GM23338 (cell line): ENCODE measurements at regions not wholly inside any gene's neighbourhood (a gene's known extent, or its start where the extent isn't known, plus 50 kb on each side); places are given as distances from the start of the nearest gene placed in this dataset.

Experiments used
- ATAC-seq: fragments of 200-7000 bp; cut with Tn5 transposase; 3 replicates; pipeline ENCODE4 v1.9.1; 2020
- DNase-seq: peaks from one replicate; pipeline ENCODE4 v3.0.0-alpha.2; 2015; ENCODE audit warnings: low spot score
- H2AFZ ChIP-seq: fragments of 200-600 bp; sonication (generic); 2 replicates; pipeline ENCODE4 v1.8.0; 2016; ENCODE audit warnings: antibody characterized with exemption, mild to moderate bottlenecking, moderate library complexity
- H3F3A ChIP-seq: fragments of 200-600 bp; sonication (generic); replicated peaks from 2 replicates; pipeline ENCODE4 v1.8.0; 2017; ENCODE audit warnings: antibody characterized with exemption, mixed run types, low read depth
- H3K27ac ChIP-seq: fragments of 200-600 bp; sonication (generic); 2 replicates; pipeline ENCODE4 v1.6.1; 2016; ENCODE audit warnings: low read depth
- H3K27me3 ChIP-seq: fragments of 200-600 bp; sonication (generic); 2 replicates; pipeline ENCODE4 v1.8.0; 2016; ENCODE audit warnings: mild to moderate bottlenecking, mixed run types, moderate library complexity; ENCODE audit not compliant: insufficient read depth
- H3K36me3 ChIP-seq: fragments of 200-600 bp; sonication (generic); 2 replicates; pipeline ENCODE4 v1.8.0; 2016; ENCODE audit warnings: mild to moderate bottlenecking; ENCODE audit not compliant: insufficient read depth
- H3K4me1 ChIP-seq: fragments of 200-600 bp; sonication (generic); 2 replicates; pipeline ENCODE4 v1.8.0; 2016; ENCODE audit warnings: mild to moderate bottlenecking, moderate library complexity; ENCODE audit not compliant: insufficient read depth
- H3K4me2 ChIP-seq: fragments of 200-600 bp; sonication (generic); 2 replicates; pipeline ENCODE4 v1.7.1; 2017; ENCODE audit warnings: mixed run types
- H3K4me3 ChIP-seq: fragments of 200-600 bp; sonication (generic); 2 replicates; pipeline ENCODE4 v1.6.1; 2016; ENCODE audit warnings: mixed run types
- H3K79me2 ChIP-seq: fragments of 200-600 bp; sonication (generic); replicated peaks from 2 replicates; pipeline ENCODE4 v1.8.0; 2017; ENCODE audit warnings: mild to moderate bottlenecking; ENCODE audit not compliant: insufficient read depth
- H3K9me2 ChIP-seq: fragments of 200-600 bp; sonication (generic); 2 replicates; pipeline ENCODE4 v1.8.0; 2017; ENCODE audit not compliant: insufficient read depth
- H4K20me1 ChIP-seq: fragments of 200-600 bp; sonication (generic); replicated peaks from 2 replicates; pipeline ENCODE4 v1.8.0; 2017; ENCODE audit warnings: mild to moderate bottlenecking; ENCODE audit not compliant: insufficient read depth
- H3K27ac Mint-ChIP-seq: 2 replicates; pipeline ENCODE4 v1.8.0; 2020; ENCODE audit warnings: inconsistent platforms, mild to moderate bottlenecking, moderate library complexity, mixed read lengths
- H3K27me3 Mint-ChIP-seq: 3 replicates; pipeline ENCODE4 v1.8.0; 2022; ENCODE audit warnings: low read depth, mild to moderate bottlenecking, moderate library complexity, mixed read lengths, inconsistent platforms; ENCODE audit not compliant: insufficient read depth, poor library complexity
- H3K36me3 Mint-ChIP-seq: 3 replicates; pipeline ENCODE4 v1.8.0; 2021; ENCODE audit warnings: low read depth, mild to moderate bottlenecking, inconsistent platforms, moderate library complexity, mixed read lengths
- H3K4me1 Mint-ChIP-seq: 3 replicates; pipeline ENCODE4 v1.8.0; 2020; ENCODE audit warnings: mild to moderate bottlenecking, inconsistent platforms, mixed read lengths
- H3K4me3 Mint-ChIP-seq: 3 replicates; pipeline ENCODE4 v1.8.0; 2021; ENCODE audit warnings: moderate library complexity, mild to moderate bottlenecking, inconsistent platforms, mixed read lengths
- H3K9me3 Mint-ChIP-seq: 3 replicates; pipeline ENCODE4 v1.8.0; 2020; ENCODE audit warnings: moderate library complexity, mild to moderate bottlenecking, inconsistent platforms, mixed read lengths
- CREB1 ChIP-seq: fragments of 250-450 bp; sonication (Bioruptor Pico); IDR thresholded peaks from 2 replicates; pipeline ENCODE4 v1.5.0; 2020; ENCODE audit warnings: low read depth, mild to moderate bottlenecking, moderate library complexity
- EZH2 ChIP-seq: fragments of 200-600 bp; sonication (generic); IDR thresholded peaks from one replicate; pipeline ENCODE4 v1.8.0; 2017; ENCODE audit warnings: antibody characterized with exemption, mild to moderate bottlenecking, low read depth; ENCODE audit not compliant: unreplicated experiment
- EZH2phosphoT487 ChIP-seq: fragments of 200-600 bp; sonication (generic); IDR thresholded peaks from one replicate; pipeline ENCODE4 v1.8.1; 2018; ENCODE audit warnings: antibody characterized with exemption; ENCODE audit not compliant: unreplicated experiment
- JUNB ChIP-seq: IDR thresholded peaks from one replicate; pipeline ENCODE4 v1.6.1; 2016; ENCODE audit warnings: antibody characterized with exemption; ENCODE audit not compliant: unreplicated experiment
- NANOG ChIP-seq: IDR thresholded peaks from 2 replicates; pipeline ENCODE4 v1.6.1; 2016; ENCODE audit warnings: antibody characterized with exemption, borderline replicate concordance
- POLR2AphosphoS5 ChIP-seq: IDR thresholded peaks from 2 replicates; pipeline ENCODE4 v1.6.1; 2016; ENCODE audit warnings: antibody characterized with exemption, low read depth
- STAT1 ChIP-seq: IDR thresholded peaks from one replicate; pipeline ENCODE4 v1.6.1; 2016; ENCODE audit warnings: antibody characterized with exemption; ENCODE audit not compliant: unreplicated experiment
- ZNF114 ChIP-seq: fragments of 250-450 bp; sonication (Bioruptor Pico); IDR thresholded peaks from 2 replicates; pipeline ENCODE4 v1.5.0; 2020; ENCODE audit warnings: mild to moderate bottlenecking, moderate library complexity
- ZNF331 ChIP-seq: fragments of 250-450 bp; sonication (Bioruptor Pico); IDR thresholded peaks from 2 replicates; pipeline ENCODE4 v1.5.0; 2020; ENCODE audit warnings: low read depth, mild to moderate bottlenecking, moderate library complexity
- TF ChIP-seq, protein P1 (sequence below), 2 experiments: fragments of 200-600 bp in 1 of 2; sonication (generic) in 1 of 2; conservative IDR thresholded peaks; 2 replicates each; pipeline versions ENCODE4 v1.5.1 to v1.6.1; 2016 to 2017; ENCODE audit warnings: antibody characterized with exemption in 2 of 2, low read depth in 2 of 2, mild to moderate bottlenecking in 2 of 2, moderate library complexity in 1 of 2
- TF ChIP-seq, protein P2 (sequence below): IDR thresholded peaks from one replicate; pipeline ENCODE4 v1.6.1; 2018; ENCODE audit warnings: antibody characterized with exemption; ENCODE audit not compliant: unreplicated experiment
- TF ChIP-seq, protein P3 (sequence below): IDR thresholded peaks from 2 replicates; pipeline ENCODE4 v1.6.1; 2016; ENCODE audit warnings: antibody characterized with exemption
- TF ChIP-seq, protein P4 (sequence below): fragments of 250-450 bp; sonication (Bioruptor Pico); IDR thresholded peaks from 2 replicates; pipeline ENCODE4 v1.5.0; 2020; ENCODE audit warnings: mild to moderate bottlenecking, moderate library complexity

DNA sequence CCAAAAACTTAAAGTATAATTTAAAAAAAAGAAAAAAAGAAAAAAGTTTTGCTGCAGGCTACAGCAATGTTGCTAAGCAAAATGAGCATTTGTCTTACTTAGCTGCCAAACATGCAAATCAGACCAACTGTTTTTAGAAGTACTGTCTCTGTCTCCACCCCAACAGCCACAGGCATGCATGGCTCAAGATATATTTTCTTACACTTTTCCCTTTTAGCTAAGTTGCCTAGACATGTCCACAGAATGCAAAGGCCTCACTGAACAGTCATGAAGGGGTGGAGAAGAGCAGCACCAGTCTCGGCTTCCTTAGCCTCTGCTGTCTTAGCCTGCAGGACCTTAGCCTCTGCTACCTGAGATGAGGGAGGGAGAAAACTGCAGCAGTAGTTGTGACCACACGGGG lies 128.0 kb upstream of the EIF1AY start:
- no peak overlapping the region for H3K4me3 ChIP-seq

More for the DNA sequence above, 128.0 kb upstream of the EIF1AY start:
- Histone ChIP-seq H3K27ac (no peak overlapping the region), H3K4me1 (no peaks in the 10 kb centered on the region), H3F3A (no peaks in the 10 kb centered on the region), H3K79me2 (no peaks in the 10 kb centered on the region), H3K36me3 (no peaks in the 10 kb centered on the region), H4K20me1 (no peaks in the 10 kb centered on the region), H2AFZ (no peak overlapping the region), H3K27me3 (no peaks in the 10 kb centered on the region), H3K9me2 (no peaks in the 10 kb centered on the region), H3K4me2 (no peak overlapping the region)
- TF ChIP-seq STAT1 = no peak
- TF ChIP-seq, protein P1, sequence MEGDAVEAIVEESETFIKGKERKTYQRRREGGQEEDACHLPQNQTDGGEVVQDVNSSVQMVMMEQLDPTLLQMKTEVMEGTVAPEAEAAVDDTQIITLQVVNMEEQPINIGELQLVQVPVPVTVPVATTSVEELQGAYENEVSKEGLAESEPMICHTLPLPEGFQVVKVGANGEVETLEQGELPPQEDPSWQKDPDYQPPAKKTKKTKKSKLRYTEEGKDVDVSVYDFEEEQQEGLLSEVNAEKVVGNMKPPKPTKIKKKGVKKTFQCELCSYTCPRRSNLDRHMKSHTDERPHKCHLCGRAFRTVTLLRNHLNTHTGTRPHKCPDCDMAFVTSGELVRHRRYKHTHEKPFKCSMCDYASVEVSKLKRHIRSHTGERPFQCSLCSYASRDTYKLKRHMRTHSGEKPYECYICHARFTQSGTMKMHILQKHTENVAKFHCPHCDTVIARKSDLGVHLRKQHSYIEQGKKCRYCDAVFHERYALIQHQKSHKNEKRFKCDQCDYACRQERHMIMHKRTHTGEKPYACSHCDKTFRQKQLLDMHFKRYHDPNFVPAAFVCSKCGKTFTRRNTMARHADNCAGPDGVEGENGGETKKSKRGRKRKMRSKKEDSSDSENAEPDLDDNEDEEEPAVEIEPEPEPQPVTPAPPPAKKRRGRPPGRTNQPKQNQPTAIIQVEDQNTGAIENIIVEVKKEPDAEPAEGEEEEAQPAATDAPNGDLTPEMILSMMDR (conservative IDR thresholded peaks at IDR 0.05; ENCODE audit: low read depth in 2 of 2) = no peak
- no peak for TF ChIP-seq ZNF331
- no peak for TF ChIP-seq EZH2phosphoT487
- no peak for TF ChIP-seq JUNB
- TF ChIP-seq, protein P2, sequence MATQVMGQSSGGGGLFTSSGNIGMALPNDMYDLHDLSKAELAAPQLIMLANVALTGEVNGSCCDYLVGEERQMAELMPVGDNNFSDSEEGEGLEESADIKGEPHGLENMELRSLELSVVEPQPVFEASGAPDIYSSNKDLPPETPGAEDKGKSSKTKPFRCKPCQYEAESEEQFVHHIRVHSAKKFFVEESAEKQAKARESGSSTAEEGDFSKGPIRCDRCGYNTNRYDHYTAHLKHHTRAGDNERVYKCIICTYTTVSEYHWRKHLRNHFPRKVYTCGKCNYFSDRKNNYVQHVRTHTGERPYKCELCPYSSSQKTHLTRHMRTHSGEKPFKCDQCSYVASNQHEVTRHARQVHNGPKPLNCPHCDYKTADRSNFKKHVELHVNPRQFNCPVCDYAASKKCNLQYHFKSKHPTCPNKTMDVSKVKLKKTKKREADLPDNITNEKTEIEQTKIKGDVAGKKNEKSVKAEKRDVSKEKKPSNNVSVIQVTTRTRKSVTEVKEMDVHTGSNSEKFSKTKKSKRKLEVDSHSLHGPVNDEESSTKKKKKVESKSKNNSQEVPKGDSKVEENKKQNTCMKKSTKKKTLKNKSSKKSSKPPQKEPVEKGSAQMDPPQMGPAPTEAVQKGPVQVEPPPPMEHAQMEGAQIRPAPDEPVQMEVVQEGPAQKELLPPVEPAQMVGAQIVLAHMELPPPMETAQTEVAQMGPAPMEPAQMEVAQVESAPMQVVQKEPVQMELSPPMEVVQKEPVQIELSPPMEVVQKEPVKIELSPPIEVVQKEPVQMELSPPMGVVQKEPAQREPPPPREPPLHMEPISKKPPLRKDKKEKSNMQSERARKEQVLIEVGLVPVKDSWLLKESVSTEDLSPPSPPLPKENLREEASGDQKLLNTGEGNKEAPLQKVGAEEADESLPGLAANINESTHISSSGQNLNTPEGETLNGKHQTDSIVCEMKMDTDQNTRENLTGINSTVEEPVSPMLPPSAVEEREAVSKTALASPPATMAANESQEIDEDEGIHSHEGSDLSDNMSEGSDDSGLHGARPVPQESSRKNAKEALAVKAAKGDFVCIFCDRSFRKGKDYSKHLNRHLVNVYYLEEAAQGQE = no peak
- TF ChIP-seq CREB1 (CRISPR knock-in tag) = no peak
- TF ChIP-seq EZH2 = no peak
- TF ChIP-seq, protein P3, sequence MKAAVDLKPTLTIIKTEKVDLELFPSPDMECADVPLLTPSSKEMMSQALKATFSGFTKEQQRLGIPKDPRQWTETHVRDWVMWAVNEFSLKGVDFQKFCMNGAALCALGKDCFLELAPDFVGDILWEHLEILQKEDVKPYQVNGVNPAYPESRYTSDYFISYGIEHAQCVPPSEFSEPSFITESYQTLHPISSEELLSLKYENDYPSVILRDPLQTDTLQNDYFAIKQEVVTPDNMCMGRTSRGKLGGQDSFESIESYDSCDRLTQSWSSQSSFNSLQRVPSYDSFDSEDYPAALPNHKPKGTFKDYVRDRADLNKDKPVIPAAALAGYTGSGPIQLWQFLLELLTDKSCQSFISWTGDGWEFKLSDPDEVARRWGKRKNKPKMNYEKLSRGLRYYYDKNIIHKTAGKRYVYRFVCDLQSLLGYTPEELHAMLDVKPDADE = no peak
- TF ChIP-seq NANOG = no peak
- no peak for TF ChIP-seq POLR2AphosphoS5
- TF ChIP-seq ZNF114 (CRISPR knock-in tag) = no peak
- TF ChIP-seq, protein P4, sequence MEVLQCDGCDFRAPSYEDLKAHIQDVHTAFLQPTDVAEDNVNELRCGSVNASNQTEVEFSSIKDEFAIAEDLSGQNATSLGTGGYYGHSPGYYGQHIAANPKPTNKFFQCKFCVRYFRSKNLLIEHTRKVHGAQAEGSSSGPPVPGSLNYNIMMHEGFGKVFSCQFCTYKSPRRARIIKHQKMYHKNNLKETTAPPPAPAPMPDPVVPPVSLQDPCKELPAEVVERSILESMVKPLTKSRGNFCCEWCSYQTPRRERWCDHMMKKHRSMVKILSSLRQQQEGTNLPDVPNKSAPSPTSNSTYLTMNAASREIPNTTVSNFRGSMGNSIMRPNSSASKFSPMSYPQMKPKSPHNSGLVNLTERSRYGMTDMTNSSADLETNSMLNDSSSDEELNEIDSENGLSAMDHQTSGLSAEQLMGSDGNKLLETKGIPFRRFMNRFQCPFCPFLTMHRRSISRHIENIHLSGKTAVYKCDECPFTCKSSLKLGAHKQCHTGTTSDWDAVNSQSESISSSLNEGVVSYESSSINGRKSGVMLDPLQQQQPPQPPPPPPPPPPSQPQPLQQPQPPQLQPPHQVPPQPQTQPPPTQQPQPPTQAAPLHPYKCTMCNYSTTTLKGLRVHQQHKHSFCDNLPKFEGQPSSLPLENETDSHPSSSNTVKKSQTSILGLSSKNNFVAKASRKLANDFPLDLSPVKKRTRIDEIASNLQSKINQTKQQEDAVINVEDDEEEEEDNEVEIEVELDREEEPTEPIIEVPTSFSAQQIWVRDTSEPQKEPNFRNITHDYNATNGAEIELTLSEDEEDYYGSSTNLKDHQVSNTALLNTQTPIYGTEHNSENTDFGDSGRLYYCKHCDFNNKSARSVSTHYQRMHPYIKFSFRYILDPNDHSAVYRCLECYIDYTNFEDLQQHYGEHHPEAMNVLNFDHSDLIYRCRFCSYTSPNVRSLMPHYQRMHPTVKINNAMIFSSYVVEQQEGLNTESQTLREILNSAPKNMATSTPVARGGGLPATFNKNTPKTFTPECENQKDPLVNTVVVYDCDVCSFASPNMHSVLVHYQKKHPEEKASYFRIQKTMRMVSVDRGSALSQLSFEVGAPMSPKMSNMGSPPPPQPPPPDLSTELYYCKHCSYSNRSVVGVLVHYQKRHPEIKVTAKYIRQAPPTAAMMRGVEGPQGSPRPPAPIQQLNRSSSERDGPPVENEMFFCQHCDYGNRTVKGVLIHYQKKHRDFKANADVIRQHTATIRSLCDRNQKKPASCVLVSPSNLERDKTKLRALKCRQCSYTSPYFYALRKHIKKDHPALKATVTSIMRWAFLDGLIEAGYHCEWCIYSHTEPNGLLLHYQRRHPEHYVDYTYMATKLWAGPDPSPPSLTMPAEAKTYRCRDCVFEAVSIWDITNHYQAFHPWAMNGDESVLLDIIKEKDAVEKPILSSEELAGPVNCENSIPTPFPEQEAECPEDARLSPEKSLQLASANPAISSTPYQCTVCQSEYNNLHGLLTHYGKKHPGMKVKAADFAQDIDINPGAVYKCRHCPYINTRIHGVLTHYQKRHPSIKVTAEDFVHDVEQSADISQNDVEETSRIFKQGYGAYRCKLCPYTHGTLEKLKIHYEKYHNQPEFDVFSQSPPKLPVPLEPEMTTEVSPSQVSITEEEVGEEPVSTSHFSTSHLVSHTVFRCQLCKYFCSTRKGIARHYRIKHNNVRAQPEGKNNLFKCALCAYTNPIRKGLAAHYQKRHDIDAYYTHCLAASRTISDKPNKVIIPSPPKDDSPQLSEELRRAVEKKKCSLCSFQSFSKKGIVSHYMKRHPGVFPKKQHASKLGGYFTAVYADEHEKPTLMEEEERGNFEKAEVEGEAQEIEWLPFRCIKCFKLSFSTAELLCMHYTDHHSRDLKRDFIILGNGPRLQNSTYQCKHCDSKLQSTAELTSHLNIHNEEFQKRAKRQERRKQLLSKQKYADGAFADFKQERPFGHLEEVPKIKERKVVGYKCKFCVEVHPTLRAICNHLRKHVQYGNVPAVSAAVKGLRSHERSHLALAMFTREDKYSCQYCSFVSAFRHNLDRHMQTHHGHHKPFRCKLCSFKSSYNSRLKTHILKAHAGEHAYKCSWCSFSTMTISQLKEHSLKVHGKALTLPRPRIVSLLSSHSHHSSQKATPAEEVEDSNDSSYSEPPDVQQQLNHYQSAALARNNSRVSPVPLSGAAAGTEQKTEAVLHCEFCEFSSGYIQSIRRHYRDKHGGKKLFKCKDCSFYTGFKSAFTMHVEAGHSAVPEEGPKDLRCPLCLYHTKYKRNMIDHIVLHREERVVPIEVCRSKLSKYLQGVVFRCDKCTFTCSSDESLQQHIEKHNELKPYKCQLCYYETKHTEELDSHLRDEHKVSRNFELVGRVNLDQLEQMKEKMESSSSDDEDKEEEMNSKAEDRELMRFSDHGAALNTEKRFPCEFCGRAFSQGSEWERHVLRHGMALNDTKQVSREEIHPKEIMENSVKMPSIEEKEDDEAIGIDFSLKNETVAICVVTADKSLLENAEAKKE (CRISPR knock-in tag) = no peak
- Mint-ChIP-seq H3K4me1 (no peaks in the 10 kb centered on the region), H3K27me3 (no peaks in the 10 kb centered on the region), H3K36me3 (no peaks in the 10 kb centered on the region; the same call in 2 of the 3 replicates), H3K4me3 (no peak overlapping the region), H3K27ac (no peak overlapping the region), H3K9me3 (peaks cover 73% of the 10 kb centered on the region)
- DNase-seq = no peak
- ATAC-seq = no peak
